Testis (tissue), 2 donors: ENCODE measurements at regions not wholly inside any gene's neighbourhood (a gene's known extent, or its start where the extent isn't known, plus 50 kb on each side); places are given as distances from the start of the nearest gene placed in this dataset.

Experiments
- DNase-seq: peaks from one replicate; pipeline ENCODE4 v3.0.0-alpha.2; 2019
- H3K27ac ChIP-seq, 2 donors: fragments of 200-600 bp; sonication (generic); one replicate each; pipeline ENCODE4 v1.5.1; 2019
- H3K27me3 ChIP-seq: fragments of 200-600 bp; sonication (generic); one replicate; pipeline ENCODE4 v1.5.1; 2019
- H3K36me3 ChIP-seq: fragments of 200-600 bp; sonication (generic); one replicate; pipeline ENCODE4 v1.5.1; 2017; ENCODE audit warnings: low read depth; ENCODE audit errors: missing control alignments
- H3K4me1 ChIP-seq: fragments of 200-600 bp; sonication (generic); one replicate; pipeline ENCODE4 v1.5.1; 2019
- H3K4me3 ChIP-seq, 2 donors: fragments of 200-600 bp; sonication (generic); one replicate each; pipeline ENCODE4 v1.5.1; 2017 to 2019
- H3K9me3 ChIP-seq: fragments of 200-600 bp; sonication (generic); one replicate; pipeline ENCODE4 v1.5.1; 2017
- CTCF ChIP-seq, 3 experiments: fragments of 450-650 bp in 2 of 3; fragments of 200-600 bp in 1 of 3; sonication (generic) in 1 of 3; IDR thresholded peaks; one replicate each; pipeline ENCODE4 v1.5.1; 2016 to 2019; ENCODE audit warnings: antibody characterized with exemption in 3 of 3, mild to moderate bottlenecking in 2 of 3, moderate library complexity in 1 of 3
- POLR2A ChIP-seq: fragments of 450-650 bp; IDR thresholded peaks from one replicate; pipeline ENCODE4 v1.6.1; 2017; ENCODE audit warnings: antibody characterized with exemption, mild to moderate bottlenecking, moderate library complexity
- WGBS, 2 donors: methylation state at CpG; one replicate each; pipeline ENCODE4 v1.1.5; 2018; 5-methylcytosine and 5-hydroxymethylcytosine counted together
- intact Hi-C: fragments of 100-400 bp; cut with DNase I; formaldehyde crosslinking; loops from one replicate; pipeline ENCODE4 v1.15.1; 2023; ENCODE audit warnings: low total_unique reads

GRCh38 chr4:79652738-79653137 lies 244.7 kb upstream of the GK2 start:
- Histone ChIP-seq H3K36me3 (no peaks in the 10 kb centered on the region), H3K27ac (no peak overlapping the region), H3K9me3 (no peaks in the 10 kb centered on the region), H3K27me3 (no peaks in the 10 kb centered on the region), H3K4me3 (no peak overlapping the region), H3K4me1 (no peaks in the 10 kb centered on the region)
- TF ChIP-seq POLR2A (no peak), CTCF (IDR thresholded peaks at IDR 0.05) (no peak)
- intact Hi-C loops: no loop called here
- no peak for DNase-seq

- Histone ChIP-seq H3K4me3 (no peak overlapping the region), H3K36me3 (no peaks in the 10 kb centered on the region), H3K9me3 (no peaks in the 10 kb centered on the region), H3K27me3 (no peaks in the 10 kb centered on the region), H3K27ac (no peak overlapping the region), H3K4me1 (no peaks in the 10 kb centered on the region)
- 27 to 34% methylated on average over 4 of the region's 4 CpGs for WGBS, 2 donors
- no peak for DNase-seq
- no peak for TF ChIP-seq CTCF (IDR thresholded peaks at IDR 0.05)
- no peak for TF ChIP-seq POLR2A
- intact Hi-C loops: no loop called here
These were observed 244.2 kb upstream of the GK2 start for GRCh38 chr4:79652232-79652631.

GRCh38 chr4:79651456-79651855 lies 243.4 kb upstream of the GK2 start:
- Histone ChIP-seq H3K4me1 (no peaks in the 10 kb centered on the region), H3K36me3 (no peaks in the 10 kb centered on the region), H3K4me3 (no peak overlapping the region), H3K27ac (no peak overlapping the region), H3K27me3 (no peaks in the 10 kb centered on the region), H3K9me3 (no peaks in the 10 kb centered on the region)
- TF ChIP-seq POLR2A (no peak), CTCF (IDR thresholded peaks at IDR 0.05) (no peak)
- DNase-seq: no peak
- intact Hi-C loops: no loop called here

- Histone ChIP-seq H3K4me3 (no peak overlapping the region), H3K27me3 (no peaks in the 10 kb centered on the region), H3K9me3 (no peaks in the 10 kb centered on the region), H3K4me1 (no peaks in the 10 kb centered on the region), H3K36me3 (no peaks in the 10 kb centered on the region), H3K27ac (no peak overlapping the region)
- WGBS, 2 donors: 63 to 77% methylated on average over 3 of the region's 3 CpGs
- intact Hi-C loops: no loop called here
- TF ChIP-seq CTCF (IDR thresholded peaks at IDR 0.05) (no peak), POLR2A (no peak)
- no peak for DNase-seq
These were observed 242.9 kb upstream of the GK2 start for GRCh38 chr4:79650794-79651431.

GRCh38 chr4:79650217-79650616 lies 242.2 kb upstream of the GK2 start:
- WGBS, 2 donors: 95 to 97% methylated on average over 2 of the region's 2 CpGs

More at GRCh38 chr4:79650217-79650616, 242.2 kb upstream of the GK2 start:
- H3K27me3 ChIP-seq: no peaks in the 10 kb centered on the region
- H3K4me1 ChIP-seq: no peaks in the 10 kb centered on the region
- DNase-seq: no peak
- H3K4me3 ChIP-seq: no peak overlapping the region
- no peaks in the 10 kb centered on the region for H3K9me3 ChIP-seq
- no peak overlapping the region for H3K27ac ChIP-seq
- no peak for TF ChIP-seq POLR2A
- no peak for TF ChIP-seq CTCF (IDR thresholded peaks at IDR 0.05)
- H3K36me3 ChIP-seq: no peaks in the 10 kb centered on the region
- intact Hi-C loops: no loop called here
